HG03432 (cell line): ENCODE measurements at regions not wholly inside any gene's neighbourhood (a gene's known extent, or its start where the extent isn't known, plus 50 kb on each side); places are given as distances from the start of the nearest gene placed in this dataset.

Experiments
- ATAC-seq: cut with Tn5 transposase; IDR thresholded peaks from one replicate; pipeline ENCODE4 v1.9.1; 2021; ENCODE audit warnings: mild to moderate bottlenecking, moderate library complexity; ENCODE audit not compliant: unreplicated experiment

DNA sequence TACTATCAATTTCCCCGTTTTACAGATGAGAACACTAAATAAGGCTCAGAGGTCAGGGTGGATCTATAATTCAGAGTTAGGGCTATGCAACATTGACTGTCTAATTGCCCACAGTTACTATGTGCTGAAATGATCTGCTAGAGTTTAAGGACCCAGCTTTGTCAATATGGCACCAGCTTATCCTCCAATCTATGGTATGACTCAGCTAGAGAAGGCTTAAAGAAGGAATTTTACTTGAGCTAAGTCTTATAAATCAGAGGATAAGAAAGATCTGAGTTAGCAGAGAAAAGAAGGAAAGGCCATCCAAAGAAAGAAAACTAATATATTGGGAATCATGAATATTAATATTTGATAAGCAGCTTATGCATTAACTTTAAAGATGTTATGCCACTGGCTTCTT, 78.1 kb downstream of the ASB9 start:
- no peak for ATAC-seq

DNA sequence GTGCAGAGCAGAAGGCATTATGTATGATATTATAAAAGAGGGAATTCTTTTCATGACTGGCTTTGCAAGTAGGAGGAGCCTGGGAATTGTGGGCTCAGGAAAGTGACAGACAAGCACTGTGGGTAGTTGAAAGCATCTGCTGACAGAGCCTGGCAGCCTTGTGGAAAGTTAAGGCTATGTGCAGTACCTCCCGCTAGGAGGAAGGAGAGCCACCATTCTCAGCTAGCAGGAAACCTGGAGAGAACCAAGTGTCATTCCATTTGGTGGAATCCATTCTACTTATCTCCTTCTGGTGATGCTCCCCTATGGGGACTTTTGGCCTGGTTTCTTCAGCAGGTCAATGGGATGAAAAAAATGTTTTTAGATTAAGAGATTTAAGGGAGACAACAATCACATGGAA, 81.8 kb downstream of the ASB9 start:
- no peak for ATAC-seq

GRCh38 chrX:15177316-15177715, 92.6 kb downstream of the ASB9 start:
- ATAC-seq, result no peak

GRCh38 chrX:15173411-15173810, 96.5 kb downstream of the ASB9 start:
- ATAC-seq, result no peak

DNA sequence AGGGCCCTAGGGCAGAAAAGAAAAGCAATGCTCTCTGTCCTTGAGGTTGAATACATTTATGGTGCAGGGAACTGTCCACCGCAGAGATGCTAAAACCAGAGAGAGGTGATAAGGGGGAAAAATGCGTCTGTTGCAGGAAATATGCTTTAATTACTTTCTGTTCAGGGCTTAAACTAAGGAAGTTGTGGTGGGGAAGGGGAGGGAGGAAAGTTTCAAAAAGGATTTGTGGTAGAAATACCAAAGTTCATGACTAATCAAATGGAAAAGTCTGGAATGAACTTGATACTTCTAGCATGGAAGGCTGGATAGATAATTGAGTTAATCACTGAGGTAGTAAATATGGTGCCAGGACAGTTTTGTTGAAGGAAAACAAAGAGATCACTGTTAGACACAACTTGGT, 99.0 kb downstream of the ASB9 start:
- ATAC-seq, result no peak

- no peak for ATAC-seq
Observed at GRCh38 chrX:15167826-15168225, 102.1 kb downstream of the ASB9 start.

DNA sequence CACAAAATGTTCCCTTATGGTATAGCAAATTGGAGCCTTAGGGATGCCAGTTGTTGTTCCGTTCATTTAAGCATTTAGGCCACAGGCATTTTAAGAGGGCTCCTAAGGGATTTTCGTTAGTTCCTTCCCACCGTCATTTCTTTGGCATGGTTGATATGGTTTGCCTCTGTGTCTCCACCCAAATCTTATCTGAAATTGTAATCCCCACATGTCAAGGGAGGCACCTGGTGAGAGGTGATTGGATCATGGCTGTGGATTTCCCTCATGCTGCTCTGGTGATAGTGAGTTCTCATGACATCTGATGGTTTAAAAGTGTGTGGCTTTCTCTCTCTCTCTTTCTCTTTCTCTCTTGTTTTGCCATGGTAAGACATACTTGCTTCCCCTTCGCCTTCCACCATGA, 104.1 kb downstream of the ASB9 start:
- no peak for ATAC-seq

DNA sequence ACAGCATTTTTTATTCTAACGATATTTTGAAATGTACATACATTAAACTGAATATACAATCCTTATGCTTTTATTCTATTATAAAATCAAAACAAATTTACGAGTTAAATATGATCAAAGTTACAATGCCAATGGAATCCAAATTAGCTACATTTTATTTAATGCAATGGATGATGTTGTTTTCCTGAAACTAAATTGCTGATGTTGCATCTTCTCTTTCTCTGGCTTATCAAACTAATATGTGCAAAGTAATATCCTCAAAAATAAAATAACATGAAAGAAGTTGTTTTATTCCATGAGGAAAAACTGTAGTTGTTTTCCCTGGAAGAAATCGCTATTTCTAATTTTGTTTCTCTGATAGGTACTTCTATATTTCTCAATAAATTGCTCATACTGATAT, 106.8 kb downstream of the ASB9 start:
- ATAC-seq, result no peak

GRCh38 chrX:15160558-15161095, 109.3 kb downstream of the ASB9 start:
- no peak for ATAC-seq

DNA sequence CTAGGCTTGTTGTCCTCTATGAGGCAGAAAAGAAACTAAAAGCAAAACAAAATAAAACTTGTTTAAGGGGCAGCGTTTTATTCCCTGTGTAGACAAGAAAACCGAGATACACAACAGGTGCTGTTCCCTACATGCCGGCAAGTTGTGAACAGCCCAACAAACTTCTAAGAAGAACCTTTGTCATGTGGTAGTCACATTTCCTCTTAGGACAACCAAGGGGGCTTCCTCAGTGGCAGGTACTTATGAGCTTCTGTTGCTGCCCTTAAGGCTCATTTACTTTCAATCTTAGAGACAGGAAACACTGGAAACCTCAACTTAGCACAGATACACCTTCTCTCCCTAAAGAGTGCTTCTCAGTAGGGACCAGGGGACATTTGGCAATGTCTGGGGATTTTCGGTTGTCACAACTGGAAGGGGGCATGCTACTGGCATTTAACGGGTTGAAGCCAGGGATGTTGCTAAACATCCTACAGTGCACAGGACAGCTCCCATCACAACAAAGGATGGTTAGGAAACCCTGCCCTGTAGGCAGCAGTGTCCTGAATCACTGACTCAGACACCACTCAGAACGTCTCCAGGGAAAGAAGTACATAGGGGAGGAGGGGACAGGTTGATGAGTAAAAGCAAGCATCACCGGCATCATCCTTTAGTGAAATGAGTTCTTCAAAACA, 111.0 kb downstream of the ASB9 start:
- ATAC-seq, result peak; percentile 78

DNA sequence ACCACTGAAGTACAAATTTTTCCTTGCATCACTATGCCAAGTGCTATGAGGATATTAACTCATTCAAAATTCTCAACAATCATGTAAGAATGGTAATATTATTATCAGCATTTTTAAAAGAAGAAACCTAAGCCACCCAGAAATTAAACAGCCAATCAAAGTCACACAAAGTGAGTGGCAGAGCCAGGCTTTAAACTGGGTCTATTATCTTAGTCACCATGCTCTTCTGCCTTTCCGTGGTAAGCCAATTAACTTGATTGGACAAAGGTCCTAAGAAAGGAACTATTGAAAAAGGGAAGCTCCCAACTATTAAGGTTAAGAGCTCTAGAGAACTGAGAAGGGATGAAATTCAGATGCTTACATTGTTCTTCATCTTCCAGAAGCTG, 111.5 kb downstream of the ASB9 start:
- ATAC-seq, result peak; percentile 18

GRCh38 chrX:15157624-15158023, 112.3 kb downstream of the ASB9 start:
- no peak for ATAC-seq

DNA sequence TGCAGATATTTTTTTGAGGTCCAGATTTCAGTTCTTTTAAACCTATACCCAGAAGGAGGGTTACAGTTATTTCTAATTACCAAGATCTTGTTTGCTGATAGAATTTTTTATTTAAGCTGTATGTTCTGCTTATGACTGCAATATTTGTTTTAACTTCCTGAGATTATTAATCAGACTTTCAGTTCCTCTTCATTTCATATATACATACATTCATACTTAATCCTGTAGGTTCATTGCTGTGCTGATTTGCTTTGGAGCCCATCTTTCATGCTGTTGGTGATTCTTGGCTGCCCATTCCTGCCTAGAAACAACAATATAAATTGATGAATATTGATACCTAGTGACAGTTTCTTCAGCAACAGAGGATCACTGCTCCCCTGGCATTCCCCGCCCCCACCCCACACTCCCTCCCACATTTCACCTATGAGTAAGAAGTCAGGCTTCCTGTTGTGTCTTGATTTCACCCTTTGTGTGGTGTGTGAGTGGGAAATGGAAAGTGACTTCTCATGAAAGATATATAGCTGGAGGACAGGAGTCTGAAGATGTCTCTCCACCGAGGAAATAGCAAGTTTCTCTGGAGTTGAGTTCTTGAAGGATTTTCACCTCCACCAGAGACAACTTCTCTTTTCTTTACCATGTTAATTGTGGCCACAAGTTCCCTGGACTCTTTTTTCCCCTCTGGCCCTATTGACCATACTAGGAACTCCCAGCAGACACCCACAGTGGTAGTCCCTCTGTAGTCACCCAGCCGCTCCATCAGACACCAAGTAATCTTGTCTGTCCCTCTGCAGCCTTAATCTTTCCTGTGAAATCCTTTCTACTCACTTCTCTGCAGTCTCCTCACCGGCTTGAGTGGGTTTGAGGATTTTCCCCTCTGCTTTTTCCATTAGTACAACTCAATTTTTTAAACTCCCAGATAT, 118.4 kb downstream of the ASB9 start:
- peak; percentile 81 for ATAC-seq

GRCh38 chrX:15150586-15150985, 119.3 kb downstream of the ASB9 start:
- no peak for ATAC-seq

GRCh38 chrX:15146515-15146914, 123.4 kb downstream of the ASB9 start:
- ATAC-seq, result no peak

- no peak for ATAC-seq
Observed at GRCh38 chrX:15143825-15144121, 126.1 kb downstream of the ASB9 start.

- ATAC-seq, result peak; percentile 69
Observed at GRCh38 chrX:15143050-15143824, 126.6 kb downstream of the ASB9 start.

DNA sequence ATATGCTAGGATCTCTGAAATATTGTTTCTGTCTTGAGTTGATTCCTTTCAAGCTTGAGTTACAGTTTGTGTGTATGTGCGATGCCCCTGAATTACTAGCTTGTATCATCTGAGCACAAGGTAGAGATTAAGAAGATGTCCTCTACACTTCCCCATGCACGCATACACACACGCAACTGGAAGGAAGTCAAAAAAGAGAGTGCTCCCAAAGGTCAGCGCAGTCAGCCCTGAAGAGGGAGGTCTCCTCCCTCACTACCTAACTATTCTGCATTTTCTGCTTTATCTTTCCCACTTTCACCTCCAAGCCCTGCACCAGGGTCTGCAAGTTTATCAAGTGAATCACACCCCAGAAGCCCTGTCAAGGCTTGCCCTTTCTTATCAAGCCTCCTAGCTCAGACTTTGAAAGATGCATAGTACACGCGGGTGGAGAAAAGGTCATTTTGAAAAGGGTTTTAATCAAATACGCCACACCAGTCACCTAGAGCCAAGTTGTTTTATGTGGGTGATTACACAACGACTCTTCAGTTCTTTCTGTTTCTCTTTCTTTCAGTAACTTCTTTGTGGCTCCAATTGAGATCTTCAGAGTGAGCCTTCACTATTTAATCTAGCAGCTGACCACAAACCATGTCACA, 127.7 kb downstream of the ASB9 start:
- no peak for ATAC-seq

DNA sequence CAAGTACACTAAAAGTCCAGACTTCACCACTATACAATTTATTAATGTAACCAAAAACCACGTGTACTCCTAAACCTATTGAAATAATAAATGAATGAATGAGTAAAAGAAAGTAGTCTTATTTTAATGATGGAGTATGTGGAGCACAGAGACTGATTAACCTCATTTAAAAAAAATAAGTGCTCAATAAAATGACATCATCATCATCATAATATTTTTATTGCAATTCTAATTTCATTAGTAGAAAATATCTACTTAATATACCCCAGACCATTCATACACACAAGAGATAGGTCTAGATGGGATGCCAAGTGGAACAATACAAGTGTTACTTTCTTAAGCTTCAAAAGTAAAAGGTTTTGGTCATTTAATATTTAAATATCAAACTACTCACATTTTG, 133.1 kb downstream of the ASB9 start:
- no peak for ATAC-seq

DNA sequence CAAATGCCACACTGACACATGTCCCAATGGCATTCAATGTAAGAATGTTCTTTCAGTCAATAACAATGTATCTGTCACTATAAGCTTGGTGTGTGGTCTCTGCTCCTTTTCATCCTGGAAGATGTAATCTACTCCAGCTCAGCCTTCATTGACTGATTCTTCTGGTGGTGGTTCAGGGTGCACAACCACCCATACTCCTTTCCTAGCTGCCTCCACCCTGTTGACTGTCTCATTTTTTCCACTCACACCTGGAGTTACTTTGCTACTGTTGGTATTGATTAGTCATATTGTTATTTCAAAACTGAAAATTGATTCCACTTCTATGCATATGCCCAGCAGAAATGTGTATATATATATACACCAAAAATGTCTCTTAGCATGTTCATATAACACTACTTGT, 140.5 kb downstream of the ASB9 start:
- no peak for ATAC-seq

- ATAC-seq, result no peak
Observed at GRCh38 chrX:15128861-15129260, 141.0 kb downstream of the ASB9 start.
